Uterus (tissue), 3 donors: ENCODE measurements at regions not wholly inside any gene's neighbourhood (a gene's known extent, or its start where the extent isn't known, plus 50 kb on each side); places are given as distances from the start of the nearest gene placed in this dataset.

Experiments used
- DNase-seq, 2 donors: peaks; one replicate each; pipeline ENCODE4 v3.0.0-alpha.2; 2019 to 2020
- H3K27ac ChIP-seq, 2 donors: fragments of 200-600 bp; sonication (generic); 1 replicate in 1 of 2; 2 replicates in 1 of 2; pipeline ENCODE4 v1.5.1; 2016 to 2018
- H3K27me3 ChIP-seq, 2 donors: fragments of 200-600 bp; sonication (generic); one replicate each; pipeline ENCODE4 v1.5.1; 2018 to 2019; ENCODE audit warnings: control low read depth in 1 of 2
- H3K36me3 ChIP-seq, 2 donors: fragments of 200-600 bp; sonication (generic); one replicate each; pipeline ENCODE4 v1.5.1; 2019; ENCODE audit warnings: control low read depth in 1 of 2
- H3K4me1 ChIP-seq, 2 donors: fragments of 200-600 bp; sonication (generic); one replicate each; pipeline ENCODE4 v1.5.1; 2018 to 2019; ENCODE audit warnings: control low read depth in 1 of 2
- H3K4me3 ChIP-seq, 2 donors: fragments of 200-600 bp; sonication (generic); 1 replicate in 1 of 2; 2 replicates in 1 of 2; pipeline ENCODE4 v1.5.1; 2018 to 2019; ENCODE audit warnings: mild to moderate bottlenecking in 1 of 2
- H3K9me3 ChIP-seq, 2 donors: fragments of 200-600 bp; sonication (generic); one replicate each; pipeline ENCODE4 v1.5.1; 2019; ENCODE audit warnings: control low read depth in 1 of 2
- POLR2A ChIP-seq, 2 donors: fragments of 450-650 bp; IDR thresholded peaks; one replicate each; pipeline ENCODE4 v1.6.1; 2016; ENCODE audit warnings: antibody characterized with exemption in 2 of 2, mild to moderate bottlenecking in 1 of 2, moderate library complexity in 1 of 2
- intact Hi-C: fragments of 100-400 bp; cut with DNase I; formaldehyde crosslinking; loops from one replicate; pipeline ENCODE4 v1.15.1; 2023; ENCODE audit warnings: low total_unique reads
- TF ChIP-seq, protein P1 (sequence below), 4 experiments: fragments of 200-600 bp in 2 of 4; fragments of 450-650 bp in 2 of 4; sonication (generic) in 2 of 4; IDR thresholded peaks; one replicate each; pipeline ENCODE4 v1.5.1; 2016 to 2019; ENCODE audit warnings: antibody characterized with exemption in 4 of 4, mild to moderate bottlenecking in 2 of 4, moderate library complexity in 1 of 4
- donor health status: DM: yes; HTN: yes; CAD: no.

DNA sequence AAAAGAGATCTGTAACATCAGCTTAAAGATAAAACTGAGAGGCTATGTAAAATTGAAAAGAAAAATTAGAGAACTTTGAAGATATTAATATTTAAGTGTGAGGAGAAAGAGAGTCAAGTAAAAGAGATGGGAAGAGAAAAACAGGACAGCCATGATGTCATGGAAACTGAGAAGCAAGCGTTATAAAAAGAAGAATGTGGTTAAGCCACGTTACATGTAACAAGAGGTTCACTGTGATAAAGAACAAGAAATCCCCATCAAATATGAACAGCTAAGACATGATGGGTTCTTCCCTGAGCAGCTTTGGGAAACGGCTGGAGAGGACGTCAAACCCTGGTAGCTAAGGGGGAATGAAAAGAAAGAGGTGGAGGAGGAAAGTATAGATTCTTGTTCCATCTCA, 1269.3 kb upstream of the TENM3 start:
- H3K27me3 ChIP-seq, result no peaks in the 10 kb centered on the region
- intact Hi-C loops, result no loop called here
- H3K4me3 ChIP-seq, result no peak overlapping the region
- H3K9me3 ChIP-seq, result no peaks in the 10 kb centered on the region
- H3K4me1 ChIP-seq, result no peaks in the 10 kb centered on the region
- H3K36me3 ChIP-seq, result no peaks in the 10 kb centered on the region
- H3K27ac ChIP-seq, result no peak overlapping the region
- DNase-seq, result no peak
- TF ChIP-seq, protein P1, sequence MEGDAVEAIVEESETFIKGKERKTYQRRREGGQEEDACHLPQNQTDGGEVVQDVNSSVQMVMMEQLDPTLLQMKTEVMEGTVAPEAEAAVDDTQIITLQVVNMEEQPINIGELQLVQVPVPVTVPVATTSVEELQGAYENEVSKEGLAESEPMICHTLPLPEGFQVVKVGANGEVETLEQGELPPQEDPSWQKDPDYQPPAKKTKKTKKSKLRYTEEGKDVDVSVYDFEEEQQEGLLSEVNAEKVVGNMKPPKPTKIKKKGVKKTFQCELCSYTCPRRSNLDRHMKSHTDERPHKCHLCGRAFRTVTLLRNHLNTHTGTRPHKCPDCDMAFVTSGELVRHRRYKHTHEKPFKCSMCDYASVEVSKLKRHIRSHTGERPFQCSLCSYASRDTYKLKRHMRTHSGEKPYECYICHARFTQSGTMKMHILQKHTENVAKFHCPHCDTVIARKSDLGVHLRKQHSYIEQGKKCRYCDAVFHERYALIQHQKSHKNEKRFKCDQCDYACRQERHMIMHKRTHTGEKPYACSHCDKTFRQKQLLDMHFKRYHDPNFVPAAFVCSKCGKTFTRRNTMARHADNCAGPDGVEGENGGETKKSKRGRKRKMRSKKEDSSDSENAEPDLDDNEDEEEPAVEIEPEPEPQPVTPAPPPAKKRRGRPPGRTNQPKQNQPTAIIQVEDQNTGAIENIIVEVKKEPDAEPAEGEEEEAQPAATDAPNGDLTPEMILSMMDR (IDR thresholded peaks at IDR 0.05), result no peak
- no peak for TF ChIP-seq POLR2A (IDR thresholded peaks at IDR 0.05)

DNA sequence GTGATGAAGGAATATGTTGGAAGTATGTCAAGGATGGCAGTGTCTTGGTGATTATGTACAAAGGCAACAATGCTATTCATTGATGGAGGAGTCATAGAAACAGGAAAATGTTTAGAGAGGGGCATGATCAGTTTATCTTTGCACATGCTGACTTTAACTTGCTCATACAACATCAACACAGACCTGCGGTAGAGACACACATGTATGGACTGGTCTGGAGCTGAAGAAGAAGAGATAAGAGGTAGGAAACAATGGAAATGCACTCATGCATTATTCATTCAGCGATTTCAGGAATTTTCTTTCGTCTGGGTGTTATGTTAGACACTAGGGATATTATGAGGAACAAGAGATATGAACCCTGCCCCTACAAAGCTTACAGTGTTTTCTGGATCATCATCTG, 1252.3 kb upstream of the TENM3 start:
- Histone ChIP-seq H3K36me3 (no peaks in the 10 kb centered on the region), H3K4me1 (no peaks in the 10 kb centered on the region), H3K27ac (no peak overlapping the region), H3K9me3 (no peaks in the 10 kb centered on the region), H3K4me3 (no peak overlapping the region), H3K27me3 (no peaks in the 10 kb centered on the region)
- intact Hi-C loops, result no loop called here
- no peak for TF ChIP-seq POLR2A (IDR thresholded peaks at IDR 0.05)
- TF ChIP-seq, protein P1 (IDR thresholded peaks at IDR 0.05), result no peak
- DNase-seq, result no peak

DNA sequence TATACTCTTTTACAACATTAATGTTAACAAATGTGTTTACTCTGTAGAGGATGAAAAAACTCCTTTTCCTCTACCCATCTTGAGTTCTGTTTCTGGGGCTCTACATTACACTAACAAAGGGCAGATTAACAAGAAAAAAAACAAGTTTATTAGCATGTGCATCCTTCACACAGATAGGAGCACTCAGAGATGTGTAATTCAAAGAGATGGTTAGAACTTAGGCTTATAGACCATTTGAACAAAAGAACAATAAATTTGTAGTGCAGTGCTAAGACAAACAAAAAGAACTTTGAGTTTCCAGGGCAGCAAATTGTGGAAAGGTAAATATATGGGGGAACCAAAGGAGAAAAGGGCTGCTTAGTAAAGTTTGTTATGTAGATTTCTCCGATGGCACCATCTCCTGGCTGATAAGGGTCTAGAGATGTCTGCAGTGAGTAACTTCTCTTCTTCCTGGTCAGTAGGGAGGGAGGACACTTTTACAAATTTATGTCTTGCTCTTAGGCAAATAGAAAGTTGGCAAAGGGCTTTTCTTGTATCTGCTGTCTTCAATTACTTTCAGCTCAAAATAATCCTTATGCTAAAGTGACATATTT, 1249.9 kb upstream of the TENM3 start:
- H3K9me3 ChIP-seq, result no peaks in the 10 kb centered on the region
- H3K27ac ChIP-seq, result no peak overlapping the region
- TF ChIP-seq POLR2A (IDR thresholded peaks at IDR 0.05), result no peak
- TF ChIP-seq, protein P1 (IDR thresholded peaks at IDR 0.05), result no peak
- H3K4me3 ChIP-seq, result no peak overlapping the region
- intact Hi-C loops, result no loop called here
- H3K4me1 ChIP-seq, result no peaks in the 10 kb centered on the region
- no peaks in the 10 kb centered on the region for H3K27me3 ChIP-seq
- no peaks in the 10 kb centered on the region for H3K36me3 ChIP-seq
- no peak for DNase-seq

DNA sequence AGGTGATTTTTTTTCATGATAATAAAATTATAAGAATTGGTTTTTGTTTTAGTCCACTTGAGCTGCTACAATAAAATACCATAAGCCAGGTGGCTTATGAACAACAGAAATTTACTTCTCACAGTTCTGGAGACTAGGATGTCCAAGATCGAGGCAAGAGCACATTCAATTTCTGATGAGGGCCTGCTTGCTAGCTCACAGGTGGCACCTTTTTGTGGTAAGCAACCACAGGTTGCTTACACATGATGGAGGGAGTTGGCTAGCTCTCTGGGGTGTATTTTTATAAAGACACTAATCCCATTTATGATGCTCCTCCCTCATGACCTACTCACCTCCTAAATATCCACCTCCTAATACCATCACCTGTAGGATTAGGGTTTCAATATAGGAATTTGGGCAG, 1248.5 kb upstream of the TENM3 start:
- Histone ChIP-seq H3K27ac (no peak overlapping the region), H3K4me1 (no peaks in the 10 kb centered on the region), H3K9me3 (no peaks in the 10 kb centered on the region), H3K4me3 (no peak overlapping the region), H3K27me3 (no peaks in the 10 kb centered on the region), H3K36me3 (no peaks in the 10 kb centered on the region)
- DNase-seq, result no peak
- no peak for TF ChIP-seq POLR2A (IDR thresholded peaks at IDR 0.05)
- TF ChIP-seq, protein P1 (IDR thresholded peaks at IDR 0.05), result no peak
- intact Hi-C loops, result no loop called here

DNA sequence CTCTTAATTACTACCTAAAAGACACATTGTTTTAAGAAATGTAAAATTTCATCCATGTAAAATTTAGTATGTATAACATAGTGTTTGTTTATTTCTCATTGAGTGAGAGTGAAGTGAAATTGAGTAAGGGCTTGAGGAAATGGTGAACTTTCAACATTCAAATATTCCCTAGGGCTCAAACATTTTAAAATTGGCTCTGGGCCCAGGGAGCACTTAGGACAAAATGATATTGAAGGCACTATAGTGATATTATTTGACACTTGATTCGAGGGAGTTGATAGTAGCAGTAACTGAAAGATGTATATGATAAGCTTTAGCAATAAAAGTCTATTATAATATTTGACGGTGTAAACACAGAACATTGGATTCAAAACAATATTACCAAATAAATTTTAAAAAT, 1244.0 kb upstream of the TENM3 start:
- DNase-seq, result no peak
- no peaks in the 10 kb centered on the region for H3K36me3 ChIP-seq
- no peaks in the 10 kb centered on the region for H3K27me3 ChIP-seq
- TF ChIP-seq, protein P1 (IDR thresholded peaks at IDR 0.05), result no peak
- no peak for TF ChIP-seq POLR2A (IDR thresholded peaks at IDR 0.05)
- no peak overlapping the region for H3K4me3 ChIP-seq
- no peaks in the 10 kb centered on the region for H3K9me3 ChIP-seq
- no peaks in the 10 kb centered on the region for H3K4me1 ChIP-seq
- no peak overlapping the region for H3K27ac ChIP-seq
- intact Hi-C loops, result no loop called here
